ENCODE measurements at regions not wholly inside any gene's neighbourhood (a gene's known extent, or its start where the extent isn't known, plus 50 kb on each side); places are given as distances from the start of the nearest gene placed in this dataset.

DNA sequence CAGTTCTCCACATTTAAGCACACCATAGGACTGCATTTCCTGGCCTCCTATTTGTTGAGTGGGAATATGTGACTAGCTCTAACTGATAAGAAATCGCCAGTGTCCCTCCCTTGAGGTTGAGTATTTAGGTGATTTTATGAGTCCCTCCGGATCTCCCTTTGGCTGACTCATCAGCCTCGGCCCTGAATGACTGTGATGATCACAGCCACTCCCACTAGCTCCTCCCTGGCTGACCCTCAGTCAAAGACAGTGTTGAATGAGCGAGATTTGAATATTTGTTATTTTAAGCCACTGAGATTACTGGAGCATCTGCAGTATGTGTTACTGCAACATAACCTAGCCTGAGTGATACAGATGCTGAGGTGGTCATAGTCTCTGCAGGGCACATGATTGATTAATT lies 515.3 kb downstream of the EPHB1 start:
- DNase-seq: no peak

DNA sequence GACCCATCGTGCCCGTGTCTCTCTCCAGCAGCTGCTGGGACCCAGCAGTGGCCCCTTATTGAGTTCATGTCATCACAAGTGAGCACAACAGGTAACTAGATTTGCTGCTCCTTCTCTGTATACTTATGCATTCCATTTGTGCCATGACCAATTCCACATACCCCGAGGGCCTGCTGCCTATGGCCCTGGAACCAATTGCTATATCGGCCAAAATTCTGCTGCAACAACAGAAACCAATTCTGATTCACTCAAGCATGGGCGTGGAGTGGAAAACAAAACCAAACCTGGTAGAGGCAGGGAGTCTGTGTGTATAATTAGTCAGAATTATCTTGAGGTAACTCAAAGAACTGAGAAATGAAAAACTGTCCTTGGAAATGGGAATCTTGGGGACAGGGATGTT lies 516.6 kb downstream of the EPHB1 start:
- no peak for DNase-seq

DNA sequence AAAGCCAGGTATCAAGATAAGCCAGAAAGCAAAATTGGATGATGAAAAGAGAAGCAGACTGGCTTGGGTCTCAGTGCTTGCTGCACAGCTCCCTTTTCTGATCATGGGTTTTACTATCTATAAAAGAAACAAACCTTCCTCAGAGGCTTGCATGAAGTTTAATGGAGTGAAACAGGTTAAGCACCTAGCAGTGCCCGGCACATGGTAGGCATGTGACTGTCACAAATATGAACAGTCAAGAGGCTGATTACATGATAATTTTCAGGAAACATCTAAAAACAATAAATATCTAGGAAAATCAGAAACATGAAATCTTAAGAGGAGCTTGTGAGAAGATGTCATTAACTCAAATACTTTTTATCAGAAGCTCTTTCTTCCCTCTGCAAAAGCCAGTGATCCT lies 519.2 kb downstream of the EPHB1 start:
- no peak for DNase-seq

GRCh38 chr3:135324301-135324700 lies 529.2 kb downstream of the EPHB1 start:
- DNase-seq: no peak

DNA sequence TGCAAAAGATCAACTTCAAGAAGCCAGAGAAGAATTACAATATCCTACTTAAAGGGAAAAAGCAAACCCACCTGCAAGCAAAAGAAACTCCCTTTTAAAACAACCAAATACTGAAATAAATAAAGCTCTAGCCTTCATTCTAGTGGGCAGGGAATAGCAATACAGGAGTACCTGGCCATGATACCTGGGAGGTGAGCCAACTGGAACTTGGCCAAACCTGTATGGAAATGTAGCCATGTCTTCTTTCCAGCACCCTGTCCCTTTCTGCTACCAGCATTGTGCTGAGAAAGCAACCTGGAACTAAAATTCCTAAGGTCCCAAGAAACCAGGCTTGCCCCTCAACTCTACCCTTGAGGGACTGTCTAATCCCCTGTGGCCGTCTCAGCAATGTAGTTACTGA lies 530.0 kb downstream of the EPHB1 start:
- DNase-seq: no peak

- DNase-seq: no peak
Measured at GRCh38 chr3:135325726-135326235, 530.7 kb downstream of the EPHB1 start.

DNA sequence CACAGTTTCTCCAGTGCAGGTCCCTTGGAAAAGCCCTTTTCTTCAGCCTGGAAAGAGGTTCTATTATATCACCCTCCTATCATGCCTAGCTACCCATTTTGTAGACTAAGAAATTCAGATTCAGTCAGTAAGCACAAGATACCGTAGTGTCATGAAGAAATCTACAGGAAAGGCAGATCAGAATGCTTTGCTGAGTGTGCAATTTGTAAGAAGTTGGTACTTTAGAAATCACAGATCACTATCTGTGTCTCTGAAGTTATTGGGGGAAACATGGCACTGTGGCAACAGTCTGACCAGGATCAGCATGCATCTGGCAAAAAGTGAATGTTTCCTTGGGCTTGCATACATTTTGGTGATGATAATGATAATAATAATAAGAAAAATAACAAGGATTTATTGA lies 531.8 kb downstream of the EPHB1 start:
- DNase-seq: no peak

GRCh38 chr3:135328036-135328435 lies 533.0 kb downstream of the EPHB1 start:
- DNase-seq: no peak

GRCh38 chr3:135329479-135329878 lies 534.4 kb downstream of the EPHB1 start:
- DNase-seq: no peak

- DNase-seq: no peak
Measured at GRCh38 chr3:135337192-135337591, 542.1 kb downstream of the EPHB1 start.

GRCh38 chr3:135348690-135349089 lies 553.6 kb downstream of the EPHB1 start:
- DNase-seq: no peak

- no peak for DNase-seq
Measured at GRCh38 chr3:135349254-135349948, 554.3 kb downstream of the EPHB1 start.

DNA sequence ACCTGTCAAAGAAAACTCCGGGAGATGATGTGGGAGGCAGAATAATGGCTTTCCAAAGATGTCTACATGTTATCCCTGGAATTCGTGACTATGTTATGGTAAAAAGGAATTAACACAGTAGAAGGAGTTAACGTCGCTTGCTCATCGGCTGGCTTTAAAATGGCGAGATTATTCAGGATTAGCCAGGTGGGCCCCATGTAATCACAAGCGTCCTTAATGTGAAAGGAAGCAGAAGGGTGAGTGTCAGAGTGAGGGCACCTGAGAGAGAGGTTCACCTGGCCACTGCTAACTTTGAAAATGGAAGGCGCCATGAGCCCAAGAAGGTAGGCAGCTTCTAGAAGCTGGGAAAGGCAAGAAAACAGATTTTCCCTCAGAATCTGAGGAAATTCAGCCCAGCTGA lies 557.2 kb downstream of the EPHB1 start:
- DNase-seq: no peak

- DNase-seq: no peak
Measured at GRCh38 chr3:135362889-135363288, 567.8 kb downstream of the EPHB1 start.

DNA sequence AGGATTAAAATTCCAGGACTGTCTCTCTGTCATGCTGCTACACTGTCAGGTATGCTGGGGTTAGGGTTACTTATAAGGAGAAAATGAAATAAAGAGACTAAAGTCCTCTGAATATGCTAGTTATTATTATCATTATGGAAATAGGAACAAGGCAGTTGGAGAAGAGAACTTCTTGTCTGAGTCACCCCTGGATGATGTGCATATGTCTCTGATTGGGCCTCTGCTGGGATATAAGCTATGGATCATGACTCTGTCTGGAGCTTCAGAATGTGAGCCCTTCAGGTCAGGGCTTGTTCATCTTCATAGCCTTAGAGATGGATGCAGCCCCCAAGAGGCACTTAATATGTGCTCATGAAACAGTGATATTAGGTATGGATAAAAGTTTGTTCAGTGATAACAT lies 569.6 kb downstream of the EPHB1 start:
- DNase-seq: no peak

DNA sequence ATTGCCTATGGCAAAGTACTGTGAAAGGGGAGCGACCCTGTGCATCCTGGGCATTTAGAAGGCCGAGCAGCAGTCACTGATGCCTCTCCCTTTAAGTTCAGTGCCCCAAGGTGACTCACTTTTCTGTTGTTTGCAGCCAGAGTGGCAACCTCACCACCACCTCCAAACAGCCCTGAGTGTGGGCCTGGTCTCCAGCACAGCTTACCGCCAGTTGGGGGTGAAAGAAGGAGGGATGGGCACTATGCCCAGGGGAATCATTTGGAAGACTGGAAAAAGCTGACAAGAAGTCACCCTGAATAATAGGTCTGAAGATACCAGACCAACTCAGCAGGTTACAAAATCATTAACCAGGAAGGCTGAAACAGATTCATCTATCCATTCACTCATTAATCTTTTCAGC lies 571.8 kb downstream of the EPHB1 start:
- DNase-seq: no peak

DNA sequence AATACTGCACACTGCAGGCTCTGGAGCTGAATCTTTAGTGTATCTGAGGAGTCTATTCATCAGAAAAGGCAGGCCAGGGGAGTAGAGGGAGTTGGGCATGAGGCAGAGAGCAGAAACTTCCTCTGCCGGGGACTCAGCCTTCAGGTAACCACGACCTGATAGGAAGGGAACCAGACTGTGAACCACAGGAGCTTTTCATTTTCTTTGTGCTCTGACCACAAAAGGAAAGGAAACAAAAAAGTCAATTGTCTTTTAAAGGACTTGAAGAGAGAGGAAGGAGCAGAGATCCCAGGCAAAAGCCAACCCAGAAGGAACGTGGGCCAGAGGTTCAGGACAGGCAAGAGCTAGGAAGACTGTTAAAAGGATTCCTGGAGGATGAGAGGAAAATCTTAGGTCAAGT lies 573.3 kb downstream of the EPHB1 start:
- DNase-seq: no peak

DNA sequence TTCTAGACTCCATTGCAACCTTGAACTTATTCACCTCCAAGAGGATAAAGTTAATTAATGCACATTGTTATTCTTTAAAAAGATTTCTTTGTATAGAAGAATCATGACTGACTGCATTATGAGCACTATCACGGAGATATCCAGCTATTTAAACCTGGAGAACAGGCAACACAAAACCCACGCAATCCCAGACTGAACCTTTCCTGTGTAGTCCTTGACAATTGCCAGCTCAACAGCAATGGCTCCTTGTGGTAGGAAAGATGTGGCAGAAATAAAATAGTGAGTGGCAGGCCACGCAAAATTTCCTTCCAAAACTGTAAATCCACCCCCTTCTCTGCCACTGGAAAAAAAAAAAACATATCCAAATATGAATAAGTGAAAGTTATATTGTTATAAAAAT lies 573.7 kb downstream of the EPHB1 start:
- no peak for DNase-seq

GRCh38 chr3:135374571-135374970 lies 579.5 kb downstream of the EPHB1 start:
- no peak for DNase-seq

GRCh38 chr3:135382188-135382587 lies 583.3 kb upstream of the PPP2R3A start:
- DNase-seq: no peak

DNA sequence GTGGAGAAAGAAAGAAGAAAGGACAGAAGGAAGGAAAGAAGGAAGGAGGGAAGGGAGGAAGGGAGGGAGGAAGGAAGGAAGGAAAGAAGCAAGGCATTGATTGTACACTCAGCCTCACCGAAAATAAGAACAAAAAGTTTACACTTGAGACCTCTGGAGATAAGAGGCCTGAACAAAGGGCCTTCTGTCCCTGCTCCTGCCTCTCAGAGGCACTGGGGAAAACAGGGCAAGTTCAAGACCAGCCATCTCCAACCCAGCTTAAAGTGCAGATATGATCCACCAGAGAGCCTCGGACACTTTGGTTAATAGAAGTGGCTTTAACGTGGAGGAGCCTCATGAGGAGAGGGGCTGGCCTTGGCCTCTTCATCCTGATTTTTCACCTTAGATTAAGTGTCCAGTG lies 582.9 kb upstream of the PPP2R3A start:
- no peak for DNase-seq

- DNase-seq: no peak
Measured at GRCh38 chr3:135383301-135383700, 582.2 kb upstream of the PPP2R3A start.

- DNase-seq: no peak
Measured at GRCh38 chr3:135392151-135392550, 573.4 kb upstream of the PPP2R3A start.

- DNase-seq: no peak
Measured at GRCh38 chr3:135393159-135393558, 572.4 kb upstream of the PPP2R3A start.

DNA sequence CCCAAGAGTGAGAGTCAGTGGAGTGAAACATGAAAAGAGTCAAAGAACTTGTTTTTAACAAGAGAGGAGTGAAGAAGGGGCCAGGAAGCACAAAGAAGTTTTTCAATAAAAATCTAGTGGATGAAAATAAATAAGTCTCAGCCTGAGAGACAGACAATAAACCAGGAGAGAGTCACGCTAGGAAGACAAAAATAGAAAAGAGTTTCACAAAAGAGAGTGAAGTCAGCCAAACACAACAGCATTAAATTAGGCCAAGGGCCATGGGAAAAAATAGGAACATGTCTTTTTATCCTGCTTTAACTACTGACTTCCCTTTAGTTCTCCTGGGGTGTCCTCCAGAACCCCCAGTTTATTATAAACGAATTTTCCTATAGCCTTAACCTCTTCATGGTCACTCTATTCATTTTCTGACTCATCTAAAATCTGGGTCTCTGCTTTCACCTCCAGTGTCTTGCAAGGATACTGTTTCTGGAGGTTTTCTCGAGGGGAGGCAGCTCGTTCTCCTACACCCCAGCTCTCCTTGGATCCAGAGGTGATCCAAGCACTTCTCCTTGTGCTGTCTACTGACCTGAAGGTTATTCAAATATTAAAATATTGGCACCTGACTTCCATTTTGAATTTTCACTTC lies 571.5 kb upstream of the PPP2R3A start:
- DNase-seq: no peak
